Spleen (tissue), 7 donors: ENCODE measurements at regions not wholly inside any gene's neighbourhood (a gene's known extent, or its start where the extent isn't known, plus 50 kb on each side); places are given as distances from the start of the nearest gene placed in this dataset.

Source experiments
- CTCF ChIP-seq, 11 experiments: fragments of 200-600 bp in 7 of 11; fragments of 450-650 bp in 4 of 11; sonication (generic) in 4 of 11; IDR thresholded peaks in 8 of 11; conservative IDR thresholded peaks in 3 of 11; 1 replicate in 7 of 11; 2 replicates in 4 of 11; pipeline versions ENCODE4 v1.4.0 to v1.8.0; 2016 to 2021; ENCODE audit warnings: antibody characterized with exemption in 11 of 11, inconsistent platforms in 4 of 11, mild to moderate bottlenecking in 1 of 11
- POLR2A ChIP-seq, 3 donors: fragments of 450-650 bp; IDR thresholded peaks; one replicate each; pipeline ENCODE4 v1.5.1; 2017; ENCODE audit warnings: antibody characterized with exemption in 3 of 3, mild to moderate bottlenecking in 1 of 3
- donor health status: DM: no; HTN: no; CAD: no; lungs with moderate emphysema.
- donor health status: DM: no; HTN: no; CAD: no.
- donor health status: DM: no; HTN: no; CAD: no.

- TF ChIP-seq CTCF (IDR thresholded peaks at IDR 0.05 in 8 of 11, conservative IDR thresholded peaks at IDR 0.05 in 3 of 11) (no peak), POLR2A (IDR thresholded peaks at IDR 0.05) (no peak)
These were observed 478.3 kb upstream of the ERCC4 start for GRCh38 chr16:13441675-13442074.
